Tibial artery (tissue), 4 donors: ENCODE measurements at regions not wholly inside any gene's neighbourhood (a gene's known extent, or its start where the extent isn't known, plus 50 kb on each side); places are given as distances from the start of the nearest gene placed in this dataset.
"Not testable (repeated sequence)": the region's sequence is repeated elsewhere in the genome, so short reads cannot be mapped to it uniquely, and the experiment has no call there.

ENCODE experiments used
- DNase-seq, 2 donors: peaks; one replicate each; pipeline ENCODE4 v3.0.0-alpha.2; 2019
- H3K27ac ChIP-seq, 2 donors: fragments of 200-600 bp; sonication (generic) in 1 of 2; 1 replicate in 1 of 2; 2 replicates in 1 of 2; pipeline ENCODE4 v1.5.1; 2018 to 2019; ENCODE audit warnings: mild to moderate bottlenecking in 1 of 2
- H3K27me3 ChIP-seq, 2 donors: fragments of 200-600 bp; sonication (generic) in 1 of 2; one replicate each; pipeline versions ENCODE4 v1.5.1 to v1.6.0; 2016 to 2019
- H3K36me3 ChIP-seq, 3 donors: fragments of 200-600 bp; sonication (generic) in 2 of 3; one replicate each; pipeline ENCODE4 v1.5.1; 2016 to 2019; ENCODE audit warnings: mild to moderate bottlenecking in 2 of 3
- H3K4me1 ChIP-seq, 4 donors: fragments of 200-600 bp; sonication (generic) in 2 of 4; 1 replicate in 3 of 4; 2 replicates in 1 of 4; pipeline ENCODE4 v1.5.1; 2016 to 2019
- H3K4me3 ChIP-seq, 2 donors: fragments of 200-600 bp; sonication (generic) in 1 of 2; 1 replicate in 1 of 2; 2 replicates in 1 of 2; pipeline ENCODE4 v1.5.1; 2018 to 2019; ENCODE audit warnings: mild to moderate bottlenecking in 2 of 2
- H3K9me3 ChIP-seq, 3 donors: fragments of 200-600 bp; sonication (generic) in 1 of 3; one replicate each; pipeline ENCODE4 v1.5.1; 2016 to 2019
- CTCF ChIP-seq, 2 experiments: fragments of 200-600 bp in 1 of 2; fragments of 450-650 bp in 1 of 2; IDR thresholded peaks; one replicate each; pipeline ENCODE4 v1.5.1; 2017 to 2019; ENCODE audit warnings: antibody characterized with exemption in 2 of 2, mild to moderate bottlenecking in 1 of 2, moderate library complexity in 1 of 2
- intact Hi-C: fragments of 100-400 bp; cut with DNase I; formaldehyde crosslinking; loops from one replicate; pipeline ENCODE4 v1.15.0; 2023; ENCODE audit warnings: low total_unique reads

DNA sequence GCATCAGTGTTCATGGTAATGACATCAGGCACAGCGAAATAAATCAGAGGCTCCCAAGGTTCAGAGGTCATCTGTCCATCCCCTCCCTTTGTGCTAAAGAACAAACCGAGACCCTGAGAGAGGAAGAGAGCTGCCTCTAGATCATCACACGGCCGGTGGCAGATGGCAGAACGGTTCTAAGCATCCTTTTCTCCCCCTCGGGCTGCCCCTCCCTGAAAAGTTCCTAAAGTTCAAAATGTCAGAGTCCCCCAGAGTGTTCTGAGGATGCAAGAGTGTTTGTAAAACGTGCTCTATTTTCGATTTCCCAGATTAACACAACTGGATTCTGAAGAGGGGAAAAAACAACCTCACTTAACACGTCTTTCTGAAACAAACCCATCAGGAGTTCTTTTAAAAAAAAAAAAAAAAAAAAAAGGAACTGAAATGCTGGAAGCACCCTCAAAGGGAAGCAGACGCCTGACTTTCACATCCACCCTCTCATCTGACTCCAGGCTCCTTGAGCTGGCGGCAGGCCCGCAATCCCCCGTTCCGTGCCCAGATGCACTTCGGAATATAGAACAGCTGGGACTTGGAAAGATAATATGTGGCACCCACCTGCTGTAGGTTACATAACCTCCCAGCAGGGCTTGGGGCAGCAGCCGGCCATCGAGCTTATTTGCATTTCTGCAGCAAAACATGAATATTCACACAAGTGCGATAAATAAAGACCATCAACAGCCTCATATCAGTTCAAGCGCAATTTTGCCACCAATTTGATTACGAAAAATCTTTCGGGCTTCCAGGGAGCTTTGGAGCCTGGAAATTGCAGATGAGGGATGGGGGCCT lies 115.5 kb upstream of the SMURF2 start:
- intact Hi-C loops: no loop called here
- Histone ChIP-seq H3K4me3 (peak overlapping the region; percentile 26 to 41), H3K27ac (peak overlapping the region in 1 of 2 donors; percentile 17), H3K9me3 (no peaks in the 10 kb centered on the region), H3K27me3 (peaks cover 3 to 48% of the 10 kb centered on the region in 2 donors), H3K4me1 (peaks cover 0 to 62% (median 57%) of the 10 kb centered on the region in 4 donors), H3K36me3 (no peaks in the 10 kb centered on the region)
- TF ChIP-seq CTCF (IDR thresholded peaks at IDR 0.05): no peak
- DNase-seq: peak in 1 of 2 donors; percentile 69

DNA sequence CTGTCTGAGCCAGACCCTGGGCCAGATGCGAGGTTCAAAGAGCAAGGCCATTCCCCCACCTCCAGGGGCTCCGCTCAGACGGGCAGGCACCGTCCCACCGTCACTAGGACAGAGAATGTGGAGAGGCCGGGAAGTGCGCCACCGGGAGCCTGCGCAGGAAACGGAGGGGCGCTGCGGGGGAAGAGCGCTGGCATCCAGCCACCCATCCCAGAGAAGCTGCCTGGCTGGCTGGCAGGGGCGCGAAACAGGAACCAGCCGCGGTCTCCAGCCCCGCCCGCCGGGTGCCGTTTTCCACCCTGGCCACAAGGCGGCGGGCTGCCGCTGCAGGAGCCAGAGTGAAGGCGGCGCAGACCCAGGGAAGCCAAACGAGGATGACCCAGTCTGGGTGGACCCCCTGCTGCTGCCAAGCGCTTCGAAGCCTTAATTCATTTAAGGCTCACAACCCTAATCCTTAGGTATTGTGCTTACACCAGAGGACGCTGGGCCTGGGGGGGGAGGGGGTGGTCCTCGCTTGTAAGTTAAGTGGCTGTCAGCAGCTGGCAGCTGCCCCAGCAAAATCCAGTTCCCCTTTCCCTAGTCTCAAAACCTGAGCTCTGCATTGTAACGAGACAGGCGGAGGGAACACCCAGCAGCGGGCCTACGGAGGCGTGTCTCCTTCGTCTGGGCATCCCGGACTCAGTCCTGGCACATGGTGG lies 114.8 kb upstream of the SMURF2 start:
- peak overlapping the region; percentile 18 to 41 for H3K4me3 ChIP-seq
- intact Hi-C loops, H3K36me3 ChIP-seq, H3K9me3 ChIP-seq: not testable (repeated sequence)
- H3K27me3 ChIP-seq: peaks cover 3 to 42% of the 10 kb centered on the region in 2 donors
- peak overlapping the region in 1 of 2 donors; percentile 17 for H3K27ac ChIP-seq
- DNase-seq: peak; percentile 78 to 84
- peaks cover 0 to 58% (median 53%) of the 10 kb centered on the region in 4 donors for H3K4me1 ChIP-seq
- TF ChIP-seq CTCF (IDR thresholded peaks at IDR 0.05): peak; percentile 87 to 96

- DNase-seq: peak in 1 of 2 donors; percentile 59
These were observed 113.8 kb upstream of the SMURF2 start for GRCh38 chr17:64775701-64776570.

DNA sequence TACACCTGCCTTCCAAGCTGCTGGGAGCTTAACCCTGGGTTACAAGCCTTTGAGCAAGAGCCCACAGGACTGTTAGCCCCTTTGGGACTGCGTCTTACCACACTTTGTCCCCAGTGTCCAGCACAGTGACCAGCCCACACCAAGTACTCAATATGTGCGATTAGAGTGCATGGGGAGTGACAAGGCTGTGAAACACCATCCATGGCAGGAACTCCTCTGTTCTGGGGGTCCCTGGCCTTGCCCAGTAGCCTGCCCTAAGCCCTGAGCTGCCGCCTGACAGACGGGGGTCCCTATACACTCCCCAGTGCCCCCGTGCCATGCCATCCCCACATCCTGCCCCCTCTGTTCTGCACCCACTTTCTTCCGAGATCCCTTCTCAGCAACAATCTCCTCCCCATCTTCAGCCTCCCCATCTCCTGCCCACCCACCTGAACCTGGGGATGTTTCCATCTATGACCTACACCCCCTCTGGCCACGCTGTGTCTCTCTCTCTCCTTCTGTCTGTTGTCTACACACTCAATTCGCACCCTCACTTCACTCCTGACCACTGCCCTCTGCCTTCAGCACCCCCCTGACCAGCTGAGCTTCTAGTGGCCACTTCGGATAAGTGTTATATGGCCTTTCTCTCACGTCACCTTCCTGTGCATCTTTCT lies 112.9 kb upstream of the SMURF2 start:
- Histone ChIP-seq H3K9me3 (no peaks in the 10 kb centered on the region), H3K27me3 (peaks cover 0 to 23% of the 10 kb centered on the region in 2 donors), H3K4me1 (peaks cover 0 to 40% (median 34%) of the 10 kb centered on the region in 4 donors), H3K27ac (no peak overlapping the region), H3K4me3 (no peak overlapping the region), H3K36me3 (no peaks in the 10 kb centered on the region)
- no peak for TF ChIP-seq CTCF (IDR thresholded peaks at IDR 0.05)
- intact Hi-C loops: no loop called here
- DNase-seq: peak in 1 of 2 donors; percentile 44

More at GRCh38 chr17:64775701-64776570, 113.8 kb upstream of the SMURF2 start:
- Histone ChIP-seq H3K9me3 (no peaks in the 10 kb centered on the region), H3K27ac (no peak overlapping the region), H3K27me3 (peaks cover 3 to 32% of the 10 kb centered on the region in 2 donors), H3K4me3 (no peak overlapping the region), H3K36me3 (no peaks in the 10 kb centered on the region), H3K4me1 (peaks cover 0 to 49% (median 43%) of the 10 kb centered on the region in 4 donors)
- intact Hi-C loops: no loop called here
- TF ChIP-seq CTCF (IDR thresholded peaks at IDR 0.05): no peak
